K562 (cell line): ENCODE measurements at regions not wholly inside any gene's neighbourhood (a gene's known extent, or its start where the extent isn't known, plus 50 kb on each side); places are given as distances from the start of the nearest gene placed in this dataset.

Experiments
- ATAC-seq: fragments of 200-7000 bp; cut with Tn5 transposase; 3 replicates; pipeline ENCODE4 v1.9.1; 2020; ENCODE audit warnings: moderate library complexity
- BruUV-seq: library from RNA; stranded (reverse); fragments of 400-500 nt; replicated peaks from 2 replicates; lab custom pipeline; 2021; lab: Mats Ljungman, UMichigan
- CTCF ChIA-PET: fragments of 300-600 bp; formaldehyde crosslinking; extraction: SDS; loops from one replicate; lab custom pipeline; 2021; ENCODE audit warnings: low intra/inter-chr PET ratio; lab: Yijun Ruan, JAX
- POLR2A ChIA-PET: fragments of 300-600, 350-650 bp; sonication (Branson Sonifier 250); formaldehyde crosslinking; extraction: SDS; loops from one replicate; lab custom pipeline; 2021; ENCODE audit warnings: antibody characterized with exemption, inconsistent platforms; lab: Yijun Ruan, JAX
- DNase-seq, 4 experiments: peaks; one replicate each; pipeline versions ENCODE4 v3.0.0 to v3.0.0-alpha.2; 2011 to 2018; ENCODE audit warnings: low spot score in 3 of 4, mixed read lengths in 3 of 4; ENCODE audit errors: extremely low read depth in 1 of 4
- FAIRE-seq: peaks from 2 replicates; lab custom pipeline; 2011; peaks lifted over from hg19 to GRCh38; lab: Jason Lieb, UNC
- H2AFZ ChIP-seq: 2 replicates; pipeline ENCODE4 v1.6.0; 2011; ENCODE audit warnings: low read depth, low read length, control low read depth, inconsistent platforms
- H3K27ac ChIP-seq: fragments of 200-600 bp; 3 replicates; pipeline ENCODE4 v1.8.0; 2011; ENCODE audit warnings: low read depth, mild to moderate bottlenecking, control low read depth, inconsistent platforms, low read length, moderate library complexity, mixed read lengths; ENCODE audit errors: extremely low read depth
- H3K27me3 ChIP-seq, 2 experiments: fragments of 300-600 bp in 1 of 2; 2 replicates in 1 of 2; 3 replicates in 1 of 2; pipeline versions ENCODE4 v1.6.0 to v1.8.0; 2011; ENCODE audit warnings: inconsistent platforms in 2 of 2, low read length in 2 of 2, mild to moderate bottlenecking in 1 of 2, mixed read lengths in 1 of 2, moderate library complexity in 1 of 2; ENCODE audit not compliant: control insufficient read depth in 2 of 2, insufficient read depth in 2 of 2
- H3K36me3 ChIP-seq: fragments of 300-600 bp; 3 replicates; pipeline ENCODE4 v1.8.0; 2011; ENCODE audit warnings: mild to moderate bottlenecking, low read length, inconsistent platforms; ENCODE audit not compliant: control insufficient read depth, insufficient read depth
- H3K4me1 ChIP-seq, 2 experiments: fragments of 200-600 bp in 1 of 2; replicated peaks in 1 of 2; 2 replicates in 1 of 2; 3 replicates in 1 of 2; pipeline versions ENCODE4 v1.5.1 to v1.8.0; 2011; ENCODE audit warnings: inconsistent platforms in 2 of 2, low read length in 2 of 2, mild to moderate bottlenecking in 1 of 2, mixed read lengths in 1 of 2, moderate library complexity in 1 of 2; ENCODE audit not compliant: control insufficient read depth in 2 of 2, insufficient read depth in 2 of 2
- H3K4me2 ChIP-seq: 2 replicates; pipeline ENCODE4 v1.6.1; 2011; ENCODE audit warnings: low read length, control low read depth, inconsistent platforms, mixed read lengths; ENCODE audit not compliant: insufficient read depth
- H3K4me3 ChIP-seq: fragments of 200-600 bp; sonication (generic), shearing (Covaris generic); 2 replicates; pipeline ENCODE4 v1.5.1; 2016; ENCODE audit warnings: control low read depth, inconsistent platforms
- H3K79me2 ChIP-seq: fragments of 200-600 bp; 3 replicates; pipeline ENCODE4 v1.8.0; 2011; ENCODE audit warnings: low read length, inconsistent platforms; ENCODE audit not compliant: control insufficient read depth, insufficient read depth
- H3K9ac ChIP-seq, 2 experiments: 2 replicates each; pipeline versions ENCODE4 v1.6.0 to v1.6.1; 2011; ENCODE audit warnings: low read depth in 2 of 2, low read length in 2 of 2, control low read depth in 1 of 2, inconsistent platforms in 1 of 2, mild to moderate bottlenecking in 1 of 2, mixed read lengths in 1 of 2; ENCODE audit not compliant: insufficient read depth in 1 of 2
- H3K9me1 ChIP-seq: one replicate; pipeline ENCODE4 v1.6.0; 2011; ENCODE audit warnings: inconsistent platforms, mild to moderate bottlenecking, low read length, moderate library complexity; ENCODE audit not compliant: control insufficient read depth, insufficient read depth
- H3K9me3 ChIP-seq: replicated peaks from 2 replicates; pipeline ENCODE4 v1.5.1; 2011; ENCODE audit warnings: low read depth, low read length, inconsistent platforms; ENCODE audit not compliant: control insufficient read depth, insufficient read depth
- H4K20me1 ChIP-seq: replicated peaks from 2 replicates; pipeline ENCODE4 v1.6.1; 2011; ENCODE audit warnings: low read length, inconsistent platforms, mixed read lengths; ENCODE audit not compliant: control insufficient read depth, insufficient read depth
- CEBPB ChIP-seq: fragments of 450-650 bp; IDR thresholded peaks from 2 replicates; pipeline ENCODE4 v1.6.1; 2016; ENCODE audit warnings: missing genetic modification characterization, missing compliant biosample characterization
- HDAC2 ChIP-seq: fragments of 450-650 bp; IDR thresholded peaks from 2 replicates; pipeline ENCODE4 v1.6.1; 2016; ENCODE audit warnings: mild to moderate bottlenecking
- HMG20A ChIP-seq: fragments of 450-650 bp; formaldehyde crosslinking; conservative IDR thresholded peaks from 2 replicates; pipeline ENCODE4 v1.4.0; 2020; ENCODE audit warnings: mild to moderate bottlenecking, mixed read lengths
- IRF2 ChIP-seq: sonication (generic); formaldehyde crosslinking; IDR thresholded peaks from 2 replicates; pipeline ENCODE4 v1.8.1; 2022; ENCODE audit warnings: mild to moderate bottlenecking, missing genetic modification reagents
- MCM2 ChIP-seq: fragments of 450-650 bp; IDR thresholded peaks from 2 replicates; pipeline ENCODE4 v1.6.1; 2017; ENCODE audit warnings: low read depth, mild to moderate bottlenecking
- ZNF239 ChIP-seq: fragments of 250-450 bp; sonication (Bioruptor Pico); IDR thresholded peaks from 2 replicates; pipeline ENCODE4 v1.4.0; 2020; ENCODE audit warnings: mild to moderate bottlenecking
- whole genome bisulfite sequencing: fragments of 100-300 bp; shearing (Covaris generic); methylation state at CpG from one replicate; pipeline ENCODE4 v1.1.6; 2016; ENCODE audit warnings: low coverage, mixed read lengths; ENCODE audit not compliant: insufficient coverage; ENCODE audit errors: missing lambda C conversion rate; 5-methylcytosine and 5-hydroxymethylcytosine counted together
- in situ Hi-C: fragments of 300-500 bp; cut with MboI; formaldehyde crosslinking; loops from 4 replicates; pipeline ENCODE4 v1.15.0; 2018; ENCODE audit warnings: inconsistent platforms, mixed read lengths
- intact Hi-C: fragments of 100-400 bp; cut with micrococcal nuclease; formaldehyde crosslinking; loops from 2 replicates; pipeline ENCODE4 v1.14.2; 2022
- TF ChIP-seq, protein P1 (sequence below): sonication (generic); formaldehyde crosslinking; IDR thresholded peaks from 2 replicates; pipeline ENCODE4 v1.8.0; 2022; ENCODE audit warnings: missing genetic modification reagents, mild to moderate bottlenecking, moderate library complexity, borderline replicate concordance
- TF ChIP-seq, protein P2 (sequence below): fragments of 250-450 bp; sonication (Bioruptor Pico); IDR thresholded peaks from 2 replicates; pipeline ENCODE4 v1.8.0; 2021; ENCODE audit warnings: mild to moderate bottlenecking, moderate library complexity
- TF ChIP-seq, protein P3 (sequence below): sonication (generic); formaldehyde crosslinking; IDR thresholded peaks from 2 replicates; pipeline ENCODE4 v1.8.1; 2023; ENCODE audit warnings: missing genetic modification reagents, mild to moderate bottlenecking, borderline replicate concordance
- TF ChIP-seq, protein P4 (sequence below): fragments of 250-450 bp; sonication (Bioruptor Pico); IDR thresholded peaks from 2 replicates; pipeline ENCODE4 v1.5.1; 2021; ENCODE audit warnings: mild to moderate bottlenecking
- TF ChIP-seq, protein P5 (sequence below): fragments of 450-650 bp; IDR thresholded peaks from 2 replicates; pipeline ENCODE4 v1.6.1; 2016; ENCODE audit warnings: antibody characterized with exemption

DNA sequence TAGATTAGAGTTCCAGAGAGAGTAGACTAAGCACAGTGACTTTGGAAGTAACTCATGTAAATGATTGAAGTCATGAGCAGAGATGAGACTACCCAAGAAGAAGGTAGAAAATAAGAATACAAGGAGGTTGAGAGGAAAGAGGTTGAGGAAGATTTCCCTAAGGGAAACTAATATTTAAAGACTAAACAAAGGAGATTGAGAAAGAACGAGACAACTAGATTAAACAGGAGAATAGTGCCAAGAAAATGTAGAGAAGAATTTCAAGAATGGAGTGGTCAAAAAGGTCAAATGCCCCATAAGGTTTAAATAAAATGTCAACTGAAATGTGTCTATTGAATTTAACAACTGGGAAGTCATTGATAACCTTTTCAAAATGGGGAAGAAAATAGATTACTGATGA, 59.0 kb downstream of the RPS29 start:
- Histone ChIP-seq H3K27me3 (no peaks in the 10 kb centered on the region), H3K36me3 (no peaks in the 10 kb centered on the region), H3K9me3 (no peaks in the 10 kb centered on the region), H3K9ac (no peak overlapping the region), H3K4me2 (no peak overlapping the region), H4K20me1 (no peaks in the 10 kb centered on the region), H3K79me2 (no peaks in the 10 kb centered on the region), H2AFZ (no peak overlapping the region), H3K4me3 (no peak overlapping the region), H3K27ac (no peak overlapping the region), H3K9me1 (no peaks in the 10 kb centered on the region), H3K4me1 (no peaks in the 10 kb centered on the region)
- ChIA-PET CTCF (no interaction called here), POLR2A (interaction anchor here (0.6 kb wide), 1 partner anchor 279 kb away, joined by 3 read pairs; no protein-coding TSS in a partner anchor)
- intact Hi-C loops (no loop called here), in situ Hi-C loops (no loop called here)
- DNase-seq (no peak), FAIRE-seq (no peak), ATAC-seq (no peak)
- BruUV-seq: no TSS peak
- 0% methylated on average over 1 of the region's 1 CpG for whole genome bisulfite sequencing
- TF ChIP-seq, protein P1, sequence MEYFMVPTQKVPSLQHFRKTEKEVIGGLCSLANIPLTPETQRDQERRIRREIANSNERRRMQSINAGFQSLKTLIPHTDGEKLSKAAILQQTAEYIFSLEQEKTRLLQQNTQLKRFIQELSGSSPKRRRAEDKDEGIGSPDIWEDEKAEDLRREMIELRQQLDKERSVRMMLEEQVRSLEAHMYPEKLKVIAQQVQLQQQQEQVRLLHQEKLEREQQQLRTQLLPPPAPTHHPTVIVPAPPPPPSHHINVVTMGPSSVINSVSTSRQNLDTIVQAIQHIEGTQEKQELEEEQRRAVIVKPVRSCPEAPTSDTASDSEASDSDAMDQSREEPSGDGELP: no peak
- TF ChIP-seq, protein P2, sequence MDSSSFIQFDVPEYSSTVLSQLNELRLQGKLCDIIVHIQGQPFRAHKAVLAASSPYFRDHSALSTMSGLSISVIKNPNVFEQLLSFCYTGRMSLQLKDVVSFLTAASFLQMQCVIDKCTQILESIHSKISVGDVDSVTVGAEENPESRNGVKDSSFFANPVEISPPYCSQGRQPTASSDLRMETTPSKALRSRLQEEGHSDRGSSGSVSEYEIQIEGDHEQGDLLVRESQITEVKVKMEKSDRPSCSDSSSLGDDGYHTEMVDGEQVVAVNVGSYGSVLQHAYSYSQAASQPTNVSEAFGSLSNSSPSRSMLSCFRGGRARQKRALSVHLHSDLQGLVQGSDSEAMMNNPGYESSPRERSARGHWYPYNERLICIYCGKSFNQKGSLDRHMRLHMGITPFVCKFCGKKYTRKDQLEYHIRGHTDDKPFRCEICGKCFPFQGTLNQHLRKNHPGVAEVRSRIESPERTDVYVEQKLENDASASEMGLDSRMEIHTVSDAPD (CRISPR knock-in tag): no peak
- TF ChIP-seq ZNF239 (CRISPR knock-in tag) (no peak), MCM2 (no peak), HMG20A (CRISPR knock-in tag) (no peak), HDAC2 (no peak), CEBPB (tag) (no peak), IRF2 (CRISPR knock-in tag) (no peak)
- TF ChIP-seq, protein P3, sequence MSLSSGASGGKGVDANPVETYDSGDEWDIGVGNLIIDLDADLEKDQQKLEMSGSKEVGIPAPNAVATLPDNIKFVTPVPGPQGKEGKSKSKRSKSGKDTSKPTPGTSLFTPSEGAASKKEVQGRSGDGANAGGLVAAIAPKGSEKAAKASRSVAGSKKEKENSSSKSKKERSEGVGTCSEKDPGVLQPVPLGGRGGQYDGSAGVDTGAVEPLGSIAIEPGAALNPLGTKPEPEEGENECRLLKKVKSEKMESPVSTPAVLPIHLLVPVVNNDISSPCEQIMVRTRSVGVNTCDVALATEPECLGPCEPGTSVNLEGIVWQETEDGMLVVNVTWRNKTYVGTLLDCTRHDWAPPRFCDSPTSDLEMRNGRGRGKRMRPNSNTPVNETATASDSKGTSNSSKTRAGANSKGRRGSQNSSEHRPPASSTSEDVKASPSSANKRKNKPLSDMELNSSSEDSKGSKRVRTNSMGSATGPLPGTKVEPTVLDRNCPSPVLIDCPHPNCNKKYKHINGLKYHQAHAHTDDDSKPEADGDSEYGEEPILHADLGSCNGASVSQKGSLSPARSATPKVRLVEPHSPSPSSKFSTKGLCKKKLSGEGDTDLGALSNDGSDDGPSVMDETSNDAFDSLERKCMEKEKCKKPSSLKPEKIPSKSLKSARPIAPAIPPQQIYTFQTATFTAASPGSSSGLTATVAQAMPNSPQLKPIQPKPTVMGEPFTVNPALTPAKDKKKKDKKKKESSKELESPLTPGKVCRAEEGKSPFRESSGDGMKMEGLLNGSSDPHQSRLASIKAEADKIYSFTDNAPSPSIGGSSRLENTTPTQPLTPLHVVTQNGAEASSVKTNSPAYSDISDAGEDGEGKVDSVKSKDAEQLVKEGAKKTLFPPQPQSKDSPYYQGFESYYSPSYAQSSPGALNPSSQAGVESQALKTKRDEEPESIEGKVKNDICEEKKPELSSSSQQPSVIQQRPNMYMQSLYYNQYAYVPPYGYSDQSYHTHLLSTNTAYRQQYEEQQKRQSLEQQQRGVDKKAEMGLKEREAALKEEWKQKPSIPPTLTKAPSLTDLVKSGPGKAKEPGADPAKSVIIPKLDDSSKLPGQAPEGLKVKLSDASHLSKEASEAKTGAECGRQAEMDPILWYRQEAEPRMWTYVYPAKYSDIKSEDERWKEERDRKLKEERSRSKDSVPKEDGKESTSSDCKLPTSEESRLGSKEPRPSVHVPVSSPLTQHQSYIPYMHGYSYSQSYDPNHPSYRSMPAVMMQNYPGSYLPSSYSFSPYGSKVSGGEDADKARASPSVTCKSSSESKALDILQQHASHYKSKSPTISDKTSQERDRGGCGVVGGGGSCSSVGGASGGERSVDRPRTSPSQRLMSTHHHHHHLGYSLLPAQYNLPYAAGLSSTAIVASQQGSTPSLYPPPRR (CRISPR knock-in tag): no peak
- TF ChIP-seq, protein P4, sequence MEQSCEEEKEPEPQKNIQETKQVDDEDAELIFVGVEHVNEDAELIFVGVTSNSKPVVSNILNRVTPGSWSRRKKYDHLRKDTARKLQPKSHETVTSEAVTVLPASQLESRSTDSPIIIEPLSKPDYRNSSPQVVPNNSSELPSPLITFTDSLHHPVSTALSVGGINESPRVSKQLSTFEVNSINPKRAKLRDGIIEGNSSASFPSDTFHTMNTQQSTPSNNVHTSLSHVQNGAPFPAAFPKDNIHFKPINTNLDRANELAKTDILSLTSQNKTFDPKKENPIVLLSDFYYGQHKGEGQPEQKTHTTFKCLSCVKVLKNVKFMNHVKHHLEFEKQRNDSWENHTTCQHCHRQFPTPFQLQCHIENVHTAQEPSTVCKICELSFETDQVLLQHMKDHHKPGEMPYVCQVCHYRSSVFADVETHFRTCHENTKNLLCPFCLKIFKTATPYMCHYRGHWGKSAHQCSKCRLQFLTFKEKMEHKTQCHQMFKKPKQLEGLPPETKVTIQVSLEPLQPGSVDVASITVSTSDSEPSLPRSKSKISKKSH (CRISPR knock-in tag): no peak
- TF ChIP-seq, protein P5, sequence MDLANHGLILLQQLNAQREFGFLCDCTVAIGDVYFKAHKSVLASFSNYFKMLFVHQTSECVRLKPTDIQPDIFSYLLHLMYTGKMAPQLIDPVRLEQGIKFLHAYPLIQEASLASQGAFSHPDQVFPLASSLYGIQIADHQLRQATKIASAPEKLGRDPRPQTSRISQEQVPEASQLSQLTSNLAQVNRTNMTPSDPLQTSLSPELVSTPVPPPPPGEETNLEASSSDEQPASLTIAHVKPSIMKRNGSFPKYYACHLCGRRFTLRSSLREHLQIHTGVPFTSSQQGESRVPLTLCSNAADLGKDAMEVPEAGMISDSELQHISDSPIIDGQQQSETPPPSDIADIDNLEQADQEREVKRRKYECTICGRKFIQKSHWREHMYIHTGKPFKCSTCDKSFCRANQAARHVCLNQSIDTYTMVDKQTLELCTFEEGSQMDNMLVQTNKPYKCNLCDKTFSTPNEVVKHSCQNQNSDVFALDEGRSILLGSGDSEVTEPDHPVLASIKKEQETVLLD: no peak
